ENCODE measurements at regions not wholly inside any gene's neighbourhood (a gene's known extent, or its start where the extent isn't known, plus 50 kb on each side); places are given as distances from the start of the nearest gene placed in this dataset.

- ATAC-seq: no peak
Measured at GRCh38 chr4:24094726-24095125, 204.9 kb upstream of the PPARGC1A start.

GRCh38 chr4:24093446-24093845 is 203.6 kb upstream of the PPARGC1A start:
- ATAC-seq: no peak

GRCh38 chr4:24091639-24092233 is 201.9 kb upstream of the PPARGC1A start:
- ATAC-seq: no peak

GRCh38 chr4:24089851-24090534 is 200.1 kb upstream of the PPARGC1A start:
- no peak for ATAC-seq

GRCh38 chr4:24080871-24081270 is 191.0 kb upstream of the PPARGC1A start:
- no peak for ATAC-seq

GRCh38 chr4:24078347-24078962 is 188.6 kb upstream of the PPARGC1A start:
- ATAC-seq: no peak

GRCh38 chr4:24076811-24077210 is 187.0 kb upstream of the PPARGC1A start:
- ATAC-seq: no peak

GRCh38 chr4:24073948-24074347 is 184.1 kb upstream of the PPARGC1A start:
- no peak for ATAC-seq

- no peak for ATAC-seq
Measured at GRCh38 chr4:24071612-24072372, 181.9 kb upstream of the PPARGC1A start.

GRCh38 chr4:24070117-24070516 is 180.3 kb upstream of the PPARGC1A start:
- ATAC-seq: no peak

- peak; percentile 42 for ATAC-seq
Measured at GRCh38 chr4:24067367-24068193, 177.7 kb upstream of the PPARGC1A start.

GRCh38 chr4:24065974-24066373 is 176.1 kb upstream of the PPARGC1A start:
- no peak for ATAC-seq

GRCh38 chr4:24063731-24064130 is 173.9 kb upstream of the PPARGC1A start:
- no peak for ATAC-seq

GRCh38 chr4:24060932-24061331 is 171.1 kb upstream of the PPARGC1A start:
- ATAC-seq: no peak

- no peak for ATAC-seq
Measured at GRCh38 chr4:24059839-24060238, 170.0 kb upstream of the PPARGC1A start.

GRCh38 chr4:24057915-24058559 is 168.2 kb upstream of the PPARGC1A start:
- no peak for ATAC-seq

GRCh38 chr4:24056289-24056688 is 166.4 kb upstream of the PPARGC1A start:
- ATAC-seq: no peak

GRCh38 chr4:24055623-24056022 is 165.8 kb upstream of the PPARGC1A start:
- ATAC-seq: no peak

GRCh38 chr4:24054910-24055309 is 165.1 kb upstream of the PPARGC1A start:
- no peak for ATAC-seq

- ATAC-seq: no peak
Measured at GRCh38 chr4:24053934-24054333, 164.1 kb upstream of the PPARGC1A start.

GRCh38 chr4:24044610-24045589 is 155.1 kb upstream of the PPARGC1A start:
- ATAC-seq: no peak

Data from esophagus mucosa (tissue), 1 donor.